Gastroesophageal sphincter (tissue), 3 donors: ENCODE measurements at regions not wholly inside any gene's neighbourhood (a gene's known extent, or its start where the extent isn't known, plus 50 kb on each side); places are given as distances from the start of the nearest gene placed in this dataset.

Experiments used
- EP300 ChIP-seq: sonication (generic); formaldehyde crosslinking; IDR thresholded peaks from one replicate; pipeline ENCODE4 v1.6.1; 2017; ENCODE audit warnings: antibody characterized with exemption, mild to moderate bottlenecking
- POLR2A ChIP-seq, 2 donors: fragments of 450-650 bp; IDR thresholded peaks; one replicate each; pipeline ENCODE4 v1.6.1; 2017; ENCODE audit warnings: antibody characterized with exemption in 2 of 2, mild to moderate bottlenecking in 2 of 2, moderate library complexity in 1 of 2
- POLR2AphosphoS5 ChIP-seq: sonication (generic); formaldehyde crosslinking; IDR thresholded peaks from one replicate; pipeline ENCODE4 v1.6.1; 2017; ENCODE audit warnings: antibody characterized with exemption
- TF ChIP-seq, protein P1 (sequence below), 4 experiments: fragments of 200-600 bp in 2 of 4; fragments of 450-650 bp in 2 of 4; sonication (generic) in 1 of 4; IDR thresholded peaks; one replicate each; pipeline ENCODE4 v1.5.1; 2017 to 2019; ENCODE audit warnings: antibody characterized with exemption in 4 of 4, mild to moderate bottlenecking in 2 of 4, moderate library complexity in 2 of 4

DNA sequence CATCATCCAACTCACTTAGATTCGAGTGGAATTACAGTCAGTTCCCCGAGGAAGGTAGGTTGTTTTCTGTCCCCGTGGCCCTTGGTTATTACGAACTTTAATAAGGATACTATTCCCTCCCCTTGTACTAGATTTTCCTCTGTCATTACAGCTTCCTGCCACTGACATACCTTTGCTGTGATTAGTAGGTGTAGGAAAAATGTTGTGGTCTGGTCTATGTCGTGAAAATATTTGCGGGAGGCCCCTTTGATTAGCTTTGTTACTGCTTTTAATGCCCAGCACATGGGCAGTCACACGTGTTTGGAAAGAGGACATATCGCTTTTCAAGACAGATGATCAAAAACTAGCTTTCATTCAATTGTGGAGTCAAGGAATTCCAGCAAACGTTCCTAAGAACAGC lies 92.2 kb downstream of the GATA3 start:
- TF ChIP-seq, protein P1, sequence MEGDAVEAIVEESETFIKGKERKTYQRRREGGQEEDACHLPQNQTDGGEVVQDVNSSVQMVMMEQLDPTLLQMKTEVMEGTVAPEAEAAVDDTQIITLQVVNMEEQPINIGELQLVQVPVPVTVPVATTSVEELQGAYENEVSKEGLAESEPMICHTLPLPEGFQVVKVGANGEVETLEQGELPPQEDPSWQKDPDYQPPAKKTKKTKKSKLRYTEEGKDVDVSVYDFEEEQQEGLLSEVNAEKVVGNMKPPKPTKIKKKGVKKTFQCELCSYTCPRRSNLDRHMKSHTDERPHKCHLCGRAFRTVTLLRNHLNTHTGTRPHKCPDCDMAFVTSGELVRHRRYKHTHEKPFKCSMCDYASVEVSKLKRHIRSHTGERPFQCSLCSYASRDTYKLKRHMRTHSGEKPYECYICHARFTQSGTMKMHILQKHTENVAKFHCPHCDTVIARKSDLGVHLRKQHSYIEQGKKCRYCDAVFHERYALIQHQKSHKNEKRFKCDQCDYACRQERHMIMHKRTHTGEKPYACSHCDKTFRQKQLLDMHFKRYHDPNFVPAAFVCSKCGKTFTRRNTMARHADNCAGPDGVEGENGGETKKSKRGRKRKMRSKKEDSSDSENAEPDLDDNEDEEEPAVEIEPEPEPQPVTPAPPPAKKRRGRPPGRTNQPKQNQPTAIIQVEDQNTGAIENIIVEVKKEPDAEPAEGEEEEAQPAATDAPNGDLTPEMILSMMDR (IDR thresholded peaks at IDR 0.05) = no peak
- TF ChIP-seq POLR2AphosphoS5 = no peak
- TF ChIP-seq EP300 = no peak
- no peak for TF ChIP-seq POLR2A (IDR thresholded peaks at IDR 0.05)
